RWPE1 (cell line): ENCODE measurements at regions not wholly inside any gene's neighbourhood (a gene's known extent, or its start where the extent isn't known, plus 50 kb on each side); places are given as distances from the start of the nearest gene placed in this dataset.

Experiments used
- CTCF ChIA-PET: fragments of 350-600 bp; sonication (Branson Sonifier 250); formaldehyde crosslinking; extraction: SDS; loops from one replicate; lab custom pipeline; 2021; lab: Yijun Ruan, JAX
- POLR2A ChIA-PET: fragments of 400-600 bp; formaldehyde crosslinking; extraction: SDS; loops from one replicate; lab custom pipeline; 2020; ENCODE audit warnings: antibody characterized with exemption; ENCODE audit not compliant: low non-redundant PET; lab: Yijun Ruan, JAX
- DNase-seq: peaks from one replicate; pipeline ENCODE4 v3.0.0; 2012; ENCODE audit warnings: low spot score
- H3K27ac ChIP-seq: fragments of 450-650 bp; 2 replicates; pipeline ENCODE4 v1.5.1; 2017
- TF ChIP-seq, protein P1 (sequence below): fragments of 450-650 bp; conservative IDR thresholded peaks from 2 replicates; pipeline ENCODE4 v1.5.1; 2017; ENCODE audit warnings: low read depth, mild to moderate bottlenecking

GRCh38 chr2:56084111-56084901 is 99.5 kb upstream of the CCDC85A start:
- TF ChIP-seq, protein P1, sequence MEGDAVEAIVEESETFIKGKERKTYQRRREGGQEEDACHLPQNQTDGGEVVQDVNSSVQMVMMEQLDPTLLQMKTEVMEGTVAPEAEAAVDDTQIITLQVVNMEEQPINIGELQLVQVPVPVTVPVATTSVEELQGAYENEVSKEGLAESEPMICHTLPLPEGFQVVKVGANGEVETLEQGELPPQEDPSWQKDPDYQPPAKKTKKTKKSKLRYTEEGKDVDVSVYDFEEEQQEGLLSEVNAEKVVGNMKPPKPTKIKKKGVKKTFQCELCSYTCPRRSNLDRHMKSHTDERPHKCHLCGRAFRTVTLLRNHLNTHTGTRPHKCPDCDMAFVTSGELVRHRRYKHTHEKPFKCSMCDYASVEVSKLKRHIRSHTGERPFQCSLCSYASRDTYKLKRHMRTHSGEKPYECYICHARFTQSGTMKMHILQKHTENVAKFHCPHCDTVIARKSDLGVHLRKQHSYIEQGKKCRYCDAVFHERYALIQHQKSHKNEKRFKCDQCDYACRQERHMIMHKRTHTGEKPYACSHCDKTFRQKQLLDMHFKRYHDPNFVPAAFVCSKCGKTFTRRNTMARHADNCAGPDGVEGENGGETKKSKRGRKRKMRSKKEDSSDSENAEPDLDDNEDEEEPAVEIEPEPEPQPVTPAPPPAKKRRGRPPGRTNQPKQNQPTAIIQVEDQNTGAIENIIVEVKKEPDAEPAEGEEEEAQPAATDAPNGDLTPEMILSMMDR: no peak
- H3K27ac ChIP-seq: no peak overlapping the region
- POLR2A ChIA-PET: no interaction called here
- DNase-seq: no peak
- CTCF ChIA-PET: interaction anchor here (0.6 to 0.8 kb wide), 2 partner anchors 11 to 764 kb away, joined by 3 read pairs; no protein-coding TSS in a partner anchor

- ChIA-PET CTCF (interaction anchor here (0.6 to 1.2 kb wide), 2 partner anchors 9 to 472 kb away, joined by 3 to 4 read pairs; no protein-coding TSS in a partner anchor), POLR2A (no interaction called here)
- TF ChIP-seq, protein P1: no peak
- DNase-seq: no peak
- H3K27ac ChIP-seq: no peak overlapping the region
Measured at GRCh38 chr2:56086336-56086735, 97.5 kb upstream of the CCDC85A start.

DNA sequence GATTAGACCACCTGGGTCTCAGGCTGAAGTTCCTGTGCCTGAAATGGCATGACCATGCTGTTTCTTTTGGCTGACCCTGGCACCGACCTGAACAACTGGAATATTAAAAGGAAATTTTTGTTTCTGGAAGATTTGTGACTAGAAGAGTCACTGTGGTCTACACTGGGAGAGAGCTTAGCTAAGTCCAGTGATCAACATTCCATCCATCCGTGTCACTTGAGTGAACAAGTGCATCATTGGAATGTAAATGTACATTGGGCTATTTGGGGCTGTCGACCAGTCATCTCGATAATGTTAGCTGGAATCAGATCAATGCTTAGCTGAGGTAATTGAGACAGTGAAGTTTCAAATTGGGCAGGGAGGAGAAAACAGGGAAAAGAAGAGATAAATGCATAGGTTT is 95.4 kb upstream of the CCDC85A start:
- H3K27ac ChIP-seq: no peak overlapping the region
- POLR2A ChIA-PET: no interaction called here
- TF ChIP-seq, protein P1: no peak
- no peak for DNase-seq
- CTCF ChIA-PET: no interaction called here

- no peak overlapping the region for H3K27ac ChIP-seq
- TF ChIP-seq, protein P1: no peak
- no peak for DNase-seq
- ChIA-PET CTCF (interaction anchor here (1.0 to 1.3 kb wide), 2 partner anchors 12 to 40 kb away, joined by 3 to 4 read pairs; no protein-coding TSS in a partner anchor), POLR2A (no interaction called here)
Measured at GRCh38 chr2:56089931-56090330, 93.9 kb upstream of the CCDC85A start.

GRCh38 chr2:56099963-56100362 is 83.8 kb upstream of the CCDC85A start:
- DNase-seq: no peak
- ChIA-PET CTCF (interaction anchor here (0.7 kb wide), 1 partner anchor 1906 kb away, joined by 3 read pairs; no protein-coding TSS in a partner anchor), POLR2A (no interaction called here)
- TF ChIP-seq, protein P1: no peak
- H3K27ac ChIP-seq: no peak overlapping the region

- DNase-seq: no peak
- ChIA-PET CTCF (no interaction called here), POLR2A (no interaction called here)
- TF ChIP-seq, protein P1: no peak
- H3K27ac ChIP-seq: no peak overlapping the region
Measured at GRCh38 chr2:56100791-56101312, 82.9 kb upstream of the CCDC85A start.
